Peyer's patch (tissue), 4 donors: ENCODE measurements at regions not wholly inside any gene's neighbourhood (a gene's known extent, or its start where the extent isn't known, plus 50 kb on each side); places are given as distances from the start of the nearest gene placed in this dataset.

Source experiments
- DNase-seq, 3 donors: peaks; one replicate each; pipeline ENCODE4 v3.0.0-alpha.2; 2017 to 2019
- H3K27ac ChIP-seq, 4 donors: fragments of 200-600 bp; sonication (generic); one replicate each; pipeline ENCODE4 v1.5.1; 2016 to 2019
- H3K27me3 ChIP-seq, 2 donors: fragments of 200-600 bp; sonication (generic); one replicate each; pipeline ENCODE4 v1.5.1; 2019
- H3K36me3 ChIP-seq, 3 donors: fragments of 200-600 bp; sonication (generic); one replicate each; pipeline ENCODE4 v1.5.1; 2016 to 2019
- H3K4me1 ChIP-seq, 4 donors: fragments of 200-600 bp; sonication (generic); one replicate each; pipeline ENCODE4 v1.5.1; 2016 to 2019
- H3K4me3 ChIP-seq, 4 donors: fragments of 200-600 bp; sonication (generic); 1 replicate in 3 of 4; 2 replicates in 1 of 4; pipeline ENCODE4 v1.5.1; 2016 to 2019; ENCODE audit warnings: mild to moderate bottlenecking in 1 of 4
- H3K9me3 ChIP-seq, 4 donors: fragments of 200-600 bp; sonication (generic); one replicate each; pipeline ENCODE4 v1.5.1; 2016 to 2019; ENCODE audit warnings: mild to moderate bottlenecking in 1 of 4
- POLR2A ChIP-seq, 2 donors: fragments of 450-650 bp; IDR thresholded peaks; one replicate each; pipeline ENCODE4 v1.5.1; 2017; ENCODE audit warnings: antibody characterized with exemption in 2 of 2, mild to moderate bottlenecking in 2 of 2, moderate library complexity in 2 of 2
- TF ChIP-seq, protein P1 (sequence below), 6 experiments: fragments of 450-650 bp in 4 of 6; fragments of 200-600 bp in 2 of 6; sonication (generic) in 1 of 6; IDR thresholded peaks; one replicate each; pipeline ENCODE4 v1.5.1; 2017 to 2019; ENCODE audit warnings: antibody characterized with exemption in 6 of 6, mild to moderate bottlenecking in 3 of 6, moderate library complexity in 1 of 6

DNA sequence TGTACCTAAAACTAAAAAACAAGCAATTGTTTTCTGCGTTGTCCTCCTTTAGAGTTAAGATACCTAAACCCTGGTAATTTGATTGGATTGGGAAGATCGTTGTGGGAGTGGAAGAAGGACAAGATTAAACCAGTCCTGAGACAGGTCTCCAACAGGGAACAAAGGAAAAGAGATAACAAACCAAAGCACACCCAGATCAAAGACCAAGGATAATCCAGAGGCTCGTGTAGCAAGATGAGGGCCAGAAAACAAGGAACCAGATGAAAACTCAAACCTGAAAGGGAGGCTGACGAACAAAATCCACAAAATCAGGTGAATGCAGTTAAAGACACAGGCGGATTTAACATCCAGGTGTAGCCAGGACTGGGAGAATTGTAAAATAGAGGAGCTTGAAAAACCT is 618.1 kb downstream of the SLCO4C1 start:
- H3K36me3 ChIP-seq, result no peaks in the 10 kb centered on the region
- no peaks in the 10 kb centered on the region for H3K27me3 ChIP-seq
- peaks cover 0 to 4% (median 0%) of the 10 kb centered on the region in 4 donors for H3K4me1 ChIP-seq
- TF ChIP-seq, protein P1, sequence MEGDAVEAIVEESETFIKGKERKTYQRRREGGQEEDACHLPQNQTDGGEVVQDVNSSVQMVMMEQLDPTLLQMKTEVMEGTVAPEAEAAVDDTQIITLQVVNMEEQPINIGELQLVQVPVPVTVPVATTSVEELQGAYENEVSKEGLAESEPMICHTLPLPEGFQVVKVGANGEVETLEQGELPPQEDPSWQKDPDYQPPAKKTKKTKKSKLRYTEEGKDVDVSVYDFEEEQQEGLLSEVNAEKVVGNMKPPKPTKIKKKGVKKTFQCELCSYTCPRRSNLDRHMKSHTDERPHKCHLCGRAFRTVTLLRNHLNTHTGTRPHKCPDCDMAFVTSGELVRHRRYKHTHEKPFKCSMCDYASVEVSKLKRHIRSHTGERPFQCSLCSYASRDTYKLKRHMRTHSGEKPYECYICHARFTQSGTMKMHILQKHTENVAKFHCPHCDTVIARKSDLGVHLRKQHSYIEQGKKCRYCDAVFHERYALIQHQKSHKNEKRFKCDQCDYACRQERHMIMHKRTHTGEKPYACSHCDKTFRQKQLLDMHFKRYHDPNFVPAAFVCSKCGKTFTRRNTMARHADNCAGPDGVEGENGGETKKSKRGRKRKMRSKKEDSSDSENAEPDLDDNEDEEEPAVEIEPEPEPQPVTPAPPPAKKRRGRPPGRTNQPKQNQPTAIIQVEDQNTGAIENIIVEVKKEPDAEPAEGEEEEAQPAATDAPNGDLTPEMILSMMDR (IDR thresholded peaks at IDR 0.05), result no peak
- TF ChIP-seq POLR2A (IDR thresholded peaks at IDR 0.05), result no peak
- no peak for DNase-seq
- H3K4me3 ChIP-seq, result peak overlapping the region in 1 of 4 donors; percentile 2
- no peak overlapping the region for H3K27ac ChIP-seq
- H3K9me3 ChIP-seq, result no peaks in the 10 kb centered on the region

DNA sequence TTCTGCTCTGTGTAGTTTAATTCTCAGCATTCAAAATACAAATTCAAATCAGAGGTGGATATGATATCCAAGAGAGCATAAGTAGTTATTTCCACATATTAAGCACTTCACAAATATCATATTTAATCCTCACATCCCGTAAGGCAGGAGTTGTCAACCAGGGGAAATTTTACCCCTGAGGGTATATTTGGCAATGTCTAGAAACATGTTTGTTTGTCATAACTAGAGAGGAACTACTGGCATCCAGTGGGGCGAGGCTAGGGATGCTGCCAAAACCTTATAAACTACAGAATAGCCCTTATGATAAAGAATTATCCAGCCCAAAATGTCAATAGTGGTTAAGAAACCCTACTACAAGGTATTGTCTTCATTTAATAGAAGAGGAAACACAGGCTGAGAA is 619.4 kb downstream of the SLCO4C1 start:
- TF ChIP-seq POLR2A (IDR thresholded peaks at IDR 0.05), result no peak
- TF ChIP-seq, protein P1 (IDR thresholded peaks at IDR 0.05), result no peak
- H3K27ac ChIP-seq, result no peak overlapping the region
- no peaks in the 10 kb centered on the region for H3K36me3 ChIP-seq
- DNase-seq, result no peak
- no peak overlapping the region for H3K4me3 ChIP-seq
- no peaks in the 10 kb centered on the region for H3K9me3 ChIP-seq
- H3K27me3 ChIP-seq, result no peaks in the 10 kb centered on the region
- peaks cover 0 to 4% (median 0%) of the 10 kb centered on the region in 4 donors for H3K4me1 ChIP-seq

DNA sequence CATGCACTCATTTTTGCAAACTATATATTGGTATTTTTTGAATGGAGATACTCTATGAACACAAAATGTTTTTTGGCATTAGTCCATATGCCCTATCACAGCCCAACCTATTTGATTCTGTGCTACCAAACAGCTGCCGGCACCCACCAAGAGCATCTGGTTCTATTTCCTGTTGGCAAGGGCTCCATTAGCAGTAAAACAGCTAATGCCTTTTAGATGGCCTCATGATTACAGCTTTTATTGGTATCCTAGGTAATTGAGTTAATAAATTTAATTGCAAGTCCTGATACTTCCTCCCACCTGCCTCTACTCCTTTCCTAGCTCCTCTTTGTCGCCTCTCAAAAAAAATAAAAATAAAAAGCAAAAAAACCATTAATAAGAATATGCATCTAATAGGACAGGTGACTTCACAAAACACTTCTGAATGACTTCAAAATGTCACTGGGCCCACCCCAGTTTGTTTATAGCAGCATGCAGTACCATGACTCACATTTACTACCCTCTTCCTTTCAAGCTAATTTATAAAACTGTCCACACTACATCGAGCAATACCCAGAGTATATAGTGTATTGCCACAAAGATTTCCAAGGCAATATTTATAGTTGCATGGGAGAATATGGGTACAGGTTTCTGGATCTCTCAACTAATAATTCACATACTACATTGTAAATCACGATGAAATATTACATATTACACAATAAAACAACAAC is 620.4 kb downstream of the SLCO4C1 start:
- Histone ChIP-seq H3K4me1 (peaks cover 0 to 4% (median 0%) of the 10 kb centered on the region in 4 donors), H3K27ac (no peak overlapping the region), H3K9me3 (no peaks in the 10 kb centered on the region), H3K27me3 (no peaks in the 10 kb centered on the region), H3K4me3 (no peak overlapping the region), H3K36me3 (no peaks in the 10 kb centered on the region)
- no peak for DNase-seq
- no peak for TF ChIP-seq POLR2A (IDR thresholded peaks at IDR 0.05)
- TF ChIP-seq, protein P1 (IDR thresholded peaks at IDR 0.05), result no peak

DNA sequence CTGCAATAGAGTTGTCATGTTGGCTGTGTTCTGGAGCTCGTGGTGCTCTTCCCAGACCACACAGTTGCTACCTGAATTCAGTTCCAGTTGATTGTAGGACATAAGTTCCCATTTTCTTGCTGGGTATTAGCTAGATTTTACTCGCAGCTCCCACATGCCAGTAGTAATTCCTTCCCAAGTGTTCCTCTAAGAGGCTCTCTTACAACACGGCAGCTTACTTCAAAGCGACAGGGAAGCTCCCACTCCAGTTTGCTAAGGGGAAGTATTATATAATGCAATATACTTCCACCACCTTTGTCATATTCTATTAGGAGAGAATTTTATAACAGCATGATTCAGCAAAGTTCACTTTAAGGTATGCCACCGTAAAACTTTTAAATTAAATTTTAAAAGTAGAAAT is 623.0 kb downstream of the SLCO4C1 start:
- no peak for DNase-seq
- Histone ChIP-seq H3K4me1 (peaks cover 0 to under 1% (median 0%) of the 10 kb centered on the region in 4 donors), H3K27ac (no peak overlapping the region), H3K4me3 (no peak overlapping the region), H3K36me3 (no peaks in the 10 kb centered on the region), H3K27me3 (no peaks in the 10 kb centered on the region), H3K9me3 (no peaks in the 10 kb centered on the region)
- TF ChIP-seq, protein P1 (IDR thresholded peaks at IDR 0.05), result no peak
- no peak for TF ChIP-seq POLR2A (IDR thresholded peaks at IDR 0.05)

DNA sequence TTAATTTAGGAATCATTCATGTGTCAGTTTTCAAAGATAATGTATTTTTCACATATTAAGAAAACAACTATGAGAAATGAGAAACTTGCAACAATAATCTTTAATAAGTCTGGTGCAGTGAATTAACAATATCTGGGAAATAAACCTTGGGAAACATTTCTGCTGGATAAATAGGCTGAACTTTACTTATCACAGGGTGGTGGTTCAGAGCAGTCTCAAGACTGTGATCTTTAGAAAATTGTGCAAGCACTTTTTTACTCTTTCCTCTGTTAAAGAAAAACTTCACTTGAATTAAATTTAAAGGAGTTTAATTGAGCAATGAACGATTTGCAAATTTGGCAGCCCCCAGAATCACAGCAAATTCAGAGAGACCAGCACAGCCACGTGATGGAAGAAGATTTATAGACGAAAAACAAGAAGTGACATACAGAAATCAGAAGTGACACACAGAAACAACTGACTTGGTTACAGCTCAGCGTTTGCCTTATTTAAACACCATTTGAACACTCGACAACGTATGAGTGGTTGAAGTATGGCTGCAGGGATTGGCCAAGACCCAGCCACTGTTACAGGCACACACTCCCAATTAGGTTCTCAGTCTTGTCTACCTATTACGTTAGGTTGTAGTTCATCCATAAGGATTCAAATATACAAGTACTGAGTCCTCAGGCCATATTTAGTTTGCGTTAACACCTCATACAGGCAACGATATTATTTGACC is 631.9 kb downstream of the SLCO4C1 start:
- Histone ChIP-seq H3K4me3 (no peak overlapping the region), H3K36me3 (no peaks in the 10 kb centered on the region), H3K9me3 (no peaks in the 10 kb centered on the region), H3K27me3 (no peaks in the 10 kb centered on the region), H3K27ac (no peak overlapping the region), H3K4me1 (no peaks in the 10 kb centered on the region)
- TF ChIP-seq, protein P1 (IDR thresholded peaks at IDR 0.05), result no peak
- no peak for TF ChIP-seq POLR2A (IDR thresholded peaks at IDR 0.05)
- no peak for DNase-seq
